Lower leg skin (tissue), 3 donors: ENCODE measurements at regions not wholly inside any gene's neighbourhood (a gene's known extent, or its start where the extent isn't known, plus 50 kb on each side); places are given as distances from the start of the nearest gene placed in this dataset.

Experiments used
- CTCF ChIP-seq, 3 donors: fragments of 450-650 bp; IDR thresholded peaks; one replicate each; pipeline ENCODE4 v1.5.1; 2016; ENCODE audit warnings: antibody characterized with exemption in 3 of 3, mild to moderate bottlenecking in 3 of 3, moderate library complexity in 2 of 3
- POLR2A ChIP-seq, 2 donors: fragments of 450-650 bp; IDR thresholded peaks; one replicate each; pipeline ENCODE4 v1.6.1; 2016 to 2017; ENCODE audit warnings: antibody characterized with exemption in 2 of 2, mild to moderate bottlenecking in 1 of 2, moderate library complexity in 1 of 2

GRCh38 chr4:14700544-14700943, 301.7 kb upstream of the CPEB2 start:
- TF ChIP-seq CTCF (IDR thresholded peaks at IDR 0.05): no peak
- TF ChIP-seq POLR2A (IDR thresholded peaks at IDR 0.05): no peak
